SKM-1 treated with dmso at 0.1 percent for 144 hours (cell line): ENCODE measurements at regions not wholly inside any gene's neighbourhood (a gene's known extent, or its start where the extent isn't known, plus 50 kb on each side); places are given as distances from the start of the nearest gene placed in this dataset.
"Not testable (repeated sequence)": the region's sequence is repeated elsewhere in the genome, so short reads cannot be mapped to it uniquely, and the experiment has no call there.

Experiments used
- DNase-seq: peaks from one replicate; lab custom pipeline; 2025; ENCODE audit not compliant: unreplicated experiment; lab: John Stamatoyannopoulos, UW

DNA sequence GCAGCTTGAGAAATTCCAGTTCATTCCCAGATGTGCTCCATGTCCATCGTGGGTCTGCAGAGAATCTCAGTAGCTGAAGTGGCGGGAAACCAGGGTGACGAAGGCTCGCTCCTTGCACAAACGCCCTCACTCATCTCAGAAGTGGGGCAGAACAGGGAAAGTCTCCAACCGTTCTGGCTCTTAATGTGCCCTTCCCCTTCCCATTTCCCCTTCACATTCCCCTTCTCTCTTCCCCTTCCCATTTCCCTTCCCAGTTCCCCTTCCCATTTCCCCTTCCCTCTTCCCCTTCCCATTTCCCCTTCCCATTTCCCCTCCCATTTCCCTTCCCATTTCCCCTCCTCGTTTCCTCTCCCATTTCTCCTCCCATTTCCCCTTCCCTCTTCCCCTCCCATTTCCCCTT lies 108.5 kb downstream of the OLFM1 start:
- not testable (repeated sequence) for DNase-seq

DNA sequence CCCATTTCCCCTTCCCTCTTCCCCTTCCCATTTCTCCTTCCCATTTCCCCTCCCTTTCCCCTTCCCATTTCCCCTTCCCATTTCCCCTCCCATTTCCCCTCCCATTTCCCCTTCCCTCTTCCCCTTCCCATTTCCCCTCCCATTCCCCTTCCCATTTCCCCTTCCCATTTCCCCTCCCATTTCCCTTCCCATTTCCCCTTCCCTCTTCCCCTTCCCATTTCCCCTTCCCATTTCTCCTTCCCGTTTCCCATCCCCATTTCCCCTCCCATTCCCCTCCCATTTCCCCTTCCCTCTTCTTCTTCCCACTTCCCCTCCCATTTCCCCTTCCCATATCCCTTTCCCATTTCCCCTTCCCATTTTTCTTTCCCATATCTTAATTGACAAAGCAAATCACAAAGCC lies 109.0 kb downstream of the OLFM1 start:
- DNase-seq: no peak

DNA sequence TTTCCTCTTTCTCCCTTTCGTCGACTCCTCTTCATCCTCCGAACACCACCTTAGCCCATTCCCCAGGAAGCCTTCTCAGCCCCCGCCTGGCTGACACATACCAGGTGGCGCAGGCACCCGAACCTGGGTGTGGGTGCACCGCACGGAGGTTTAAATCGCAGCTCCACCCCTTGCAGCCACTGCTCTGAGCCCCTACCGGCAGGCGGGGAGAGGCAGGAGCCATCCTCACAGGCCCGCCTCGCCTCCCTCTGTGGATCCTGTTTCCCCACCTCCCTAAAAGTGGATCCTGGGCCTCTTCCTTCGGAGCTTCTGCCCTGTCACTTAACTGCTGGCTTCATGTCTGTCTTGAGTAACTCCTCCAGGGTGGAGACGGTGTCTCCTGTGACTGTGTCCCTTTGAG lies 110.7 kb downstream of the OLFM1 start:
- DNase-seq: no peak

DNA sequence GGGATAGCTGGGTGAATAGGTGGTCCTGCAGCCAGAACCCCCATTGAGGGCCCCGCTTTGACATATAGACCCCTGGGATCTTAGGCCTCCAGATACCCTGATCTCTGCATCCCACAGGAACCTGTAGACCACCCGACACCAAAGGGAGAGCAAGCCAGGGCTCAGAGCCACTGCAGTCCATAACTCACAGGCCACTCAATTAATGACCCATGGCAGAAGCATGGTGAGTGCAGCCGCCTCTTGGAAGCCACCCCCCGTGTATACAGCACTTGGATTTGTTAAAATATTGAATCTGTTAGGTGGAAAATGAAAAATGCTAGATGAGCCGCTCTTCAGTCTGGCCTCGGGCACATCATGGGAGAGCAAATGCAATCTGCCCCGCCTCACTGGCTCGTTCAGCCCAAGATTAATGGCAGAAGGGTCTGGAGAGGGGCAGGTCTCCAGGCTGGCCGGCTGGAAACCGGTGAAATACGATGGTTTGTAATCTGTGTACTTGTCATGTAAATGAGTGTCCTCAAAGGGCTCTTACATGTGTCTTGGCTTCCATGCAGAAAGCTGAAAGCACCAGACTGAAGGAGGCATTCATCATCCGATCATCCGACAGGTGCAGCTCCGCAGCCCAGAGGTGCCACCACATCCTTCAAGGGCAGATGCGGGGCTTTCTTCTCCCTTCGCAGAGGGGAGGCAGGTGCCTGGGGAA lies 111.3 kb downstream of the OLFM1 start:
- no peak for DNase-seq

DNA sequence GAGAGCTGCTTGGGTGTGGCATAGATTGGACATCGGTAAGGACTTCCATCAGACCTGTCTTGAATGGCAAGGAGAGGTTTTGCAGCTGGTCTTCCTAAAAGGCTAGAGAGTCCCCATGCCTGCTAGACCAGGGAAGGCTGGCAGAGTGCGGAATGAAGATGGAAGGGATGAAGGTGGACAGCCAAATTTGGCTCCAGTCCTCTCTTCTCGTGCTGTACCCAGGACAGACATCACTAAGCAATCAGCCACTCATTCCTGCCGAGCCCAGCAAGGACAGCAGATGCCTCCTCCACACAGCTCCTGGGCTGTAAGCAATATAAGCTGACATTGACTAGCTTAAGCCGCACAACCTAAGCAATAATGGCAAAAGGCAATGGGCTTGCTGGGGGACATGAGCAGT lies 112.0 kb downstream of the OLFM1 start:
- DNase-seq: no peak

DNA sequence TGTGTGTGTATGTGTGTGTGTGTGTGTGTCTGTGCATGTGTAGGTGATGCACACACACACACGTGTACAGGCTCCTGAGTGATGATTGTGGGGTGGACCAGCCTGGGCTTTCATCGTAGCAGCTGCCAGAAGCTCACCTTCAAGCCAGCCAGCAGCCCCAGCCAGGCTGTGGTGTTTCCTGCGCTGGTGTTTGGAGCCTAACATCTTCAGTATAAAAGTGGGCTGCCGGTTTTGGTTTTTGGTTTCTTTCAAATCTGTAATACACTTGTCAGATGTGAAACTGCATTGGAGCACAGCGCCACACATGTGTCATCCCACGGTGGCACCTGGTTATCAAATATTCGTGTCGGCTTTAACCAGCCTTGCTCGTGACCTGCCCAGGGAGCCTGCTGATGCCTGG lies 114.2 kb downstream of the OLFM1 start:
- no peak for DNase-seq

DNA sequence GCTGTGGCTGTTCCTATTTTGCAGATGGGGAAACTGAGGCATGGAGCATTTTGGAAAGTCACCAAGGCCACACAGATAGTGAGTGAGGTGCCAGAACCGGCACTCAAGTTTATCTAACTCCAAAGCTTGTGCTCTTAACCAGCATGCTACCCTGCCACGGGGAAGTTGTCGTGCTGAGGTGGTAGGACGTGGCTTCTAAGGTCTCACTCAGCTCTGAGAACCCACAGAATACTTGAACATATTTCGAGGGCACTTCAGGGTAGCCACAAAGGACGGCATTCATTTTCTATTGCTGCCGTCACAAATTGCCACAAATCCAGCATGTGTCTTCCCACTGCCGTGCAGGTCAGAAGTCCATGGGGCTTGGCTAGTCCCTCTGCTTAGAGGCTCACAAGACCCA lies 116.7 kb downstream of the OLFM1 start:
- DNase-seq: no peak

DNA sequence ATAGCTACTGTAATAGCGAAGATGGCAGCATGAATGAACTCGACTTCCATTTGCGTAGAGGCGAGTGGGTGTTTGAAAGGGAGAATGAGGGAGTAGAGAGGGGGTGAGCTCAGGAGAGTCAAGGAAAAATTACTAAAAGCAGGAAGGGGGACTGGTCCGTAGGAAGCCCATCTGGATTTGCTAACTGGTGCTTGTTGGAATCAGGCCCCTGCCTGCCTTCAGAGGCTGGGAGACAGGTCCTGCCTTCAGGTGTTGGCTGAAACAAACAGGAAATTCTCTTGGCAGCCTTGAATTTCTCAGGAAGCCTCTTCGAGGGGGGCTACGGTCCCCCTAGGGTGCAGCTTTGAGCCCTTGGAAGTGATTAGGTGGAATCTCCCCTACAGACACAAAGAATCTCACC lies 121.7 kb downstream of the OLFM1 start:
- no peak for DNase-seq

DNA sequence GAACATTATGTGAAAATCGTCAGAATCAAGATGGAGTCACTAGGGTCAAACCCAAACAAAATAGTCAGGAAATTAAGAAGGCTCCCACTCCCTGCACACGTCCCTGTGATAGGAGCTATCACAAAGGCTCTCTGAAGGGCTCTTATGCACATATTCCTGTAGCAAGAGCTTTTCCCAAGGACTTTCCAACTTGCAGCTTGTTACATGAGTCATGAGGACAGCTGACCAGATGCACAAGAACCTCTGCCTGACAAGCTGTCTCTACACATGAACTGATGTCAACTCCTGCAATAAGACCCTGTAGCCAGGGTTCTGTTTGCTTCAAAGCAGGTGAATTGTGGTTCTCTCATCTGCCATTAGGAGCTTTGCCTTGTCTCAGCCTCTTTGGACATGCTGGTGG lies 122.4 kb downstream of the OLFM1 start:
- DNase-seq: no peak

DNA sequence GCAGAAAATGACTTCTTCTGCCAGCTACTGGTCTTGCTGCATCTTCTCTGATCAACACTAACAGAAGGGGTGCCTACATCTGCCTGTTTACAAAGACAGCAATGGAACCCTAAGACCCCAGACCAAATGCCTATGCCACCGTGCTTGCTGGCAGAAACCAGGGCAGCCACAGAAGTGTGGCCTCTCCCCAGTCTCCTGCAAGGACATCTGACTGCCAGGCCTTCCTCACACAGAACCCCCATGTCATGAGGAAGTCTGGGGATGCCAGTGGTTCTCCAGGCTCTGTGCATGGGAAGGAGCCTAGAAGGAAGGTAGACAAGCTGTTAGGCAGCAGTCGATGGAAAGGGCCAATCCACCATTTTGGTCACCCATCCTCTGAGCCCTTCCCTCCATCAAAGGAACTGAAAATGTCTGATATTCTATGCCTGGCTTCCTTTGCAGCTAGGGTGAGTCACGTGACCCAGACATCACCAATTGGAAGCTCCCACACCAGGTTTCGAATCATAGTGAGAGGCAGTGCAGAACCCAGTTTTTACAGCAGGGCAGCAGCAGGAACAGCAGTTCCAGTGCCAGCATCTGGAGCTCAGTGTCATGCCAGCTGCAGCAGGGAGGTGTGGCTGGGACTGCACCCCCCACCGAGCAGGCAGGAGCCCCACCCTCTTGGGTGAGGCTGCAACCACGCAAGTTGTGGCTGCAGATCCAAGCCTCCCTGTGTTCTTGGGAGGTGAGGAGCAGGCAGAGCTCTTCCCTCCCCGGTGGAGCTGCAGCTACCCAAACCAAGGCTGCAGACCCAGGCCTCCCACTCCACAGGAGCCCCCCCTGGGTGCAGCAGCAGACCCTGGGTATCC lies 123.4 kb downstream of the OLFM1 start:
- DNase-seq: no peak

DNA sequence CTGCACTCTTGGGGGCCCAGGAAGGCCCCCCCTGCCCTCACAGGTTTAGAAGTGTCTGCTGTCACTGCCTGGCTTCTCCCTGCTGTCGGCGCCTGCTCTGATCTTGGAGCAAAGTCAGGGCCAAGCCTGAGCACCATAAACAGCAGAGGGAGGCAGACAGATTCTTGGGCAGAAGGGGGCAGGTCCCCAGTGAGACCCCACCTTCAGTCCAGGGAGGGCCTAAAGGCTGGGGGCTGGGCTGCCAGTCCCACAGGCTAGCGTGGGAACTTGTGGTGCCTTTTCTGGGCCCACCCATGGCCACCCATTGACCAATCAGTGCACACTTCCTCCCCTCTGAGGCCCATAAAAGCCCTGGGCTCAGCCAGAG lies 124.0 kb downstream of the OLFM1 start:
- no peak for DNase-seq

DNA sequence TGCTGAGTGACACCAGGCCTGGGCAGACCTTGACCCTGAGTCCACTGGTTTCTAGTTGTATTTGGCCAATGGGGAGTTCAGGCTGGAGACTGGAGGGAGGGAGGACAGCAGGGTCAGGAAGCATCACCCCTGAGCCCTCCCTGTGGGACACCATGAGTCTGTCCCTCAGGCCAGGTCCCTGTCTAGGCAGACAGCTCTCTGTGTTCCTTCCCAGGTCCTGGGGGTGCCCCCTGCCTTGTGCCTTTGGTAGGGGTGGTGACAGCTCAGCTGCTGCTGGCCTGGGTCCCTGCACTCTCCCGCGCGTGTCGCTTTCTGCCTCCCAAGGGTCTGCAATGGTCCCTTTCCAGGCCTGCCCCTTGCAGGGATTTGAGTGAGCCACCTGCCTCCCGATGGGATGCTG lies 125.5 kb downstream of the OLFM1 start:
- DNase-seq: no peak

DNA sequence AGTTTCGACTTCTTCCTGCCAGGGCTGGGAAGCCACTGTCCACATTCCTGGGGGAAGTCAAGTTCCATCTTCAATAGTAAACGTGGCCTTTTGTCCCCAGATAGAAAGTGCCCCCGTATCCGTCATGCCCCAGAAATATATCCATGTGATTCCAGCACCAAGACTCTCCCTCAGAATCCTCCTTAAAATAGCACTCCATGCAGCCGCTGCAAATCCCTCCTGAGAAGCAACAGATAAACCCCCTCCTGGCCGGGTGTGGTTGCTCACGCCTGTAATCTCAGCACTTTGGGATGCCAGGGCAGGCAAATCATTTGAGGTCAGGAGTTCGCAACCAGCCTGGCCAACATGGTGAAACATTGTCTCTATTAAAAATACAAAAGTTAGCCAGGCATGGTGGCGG lies 126.1 kb downstream of the OLFM1 start:
- no peak for DNase-seq

DNA sequence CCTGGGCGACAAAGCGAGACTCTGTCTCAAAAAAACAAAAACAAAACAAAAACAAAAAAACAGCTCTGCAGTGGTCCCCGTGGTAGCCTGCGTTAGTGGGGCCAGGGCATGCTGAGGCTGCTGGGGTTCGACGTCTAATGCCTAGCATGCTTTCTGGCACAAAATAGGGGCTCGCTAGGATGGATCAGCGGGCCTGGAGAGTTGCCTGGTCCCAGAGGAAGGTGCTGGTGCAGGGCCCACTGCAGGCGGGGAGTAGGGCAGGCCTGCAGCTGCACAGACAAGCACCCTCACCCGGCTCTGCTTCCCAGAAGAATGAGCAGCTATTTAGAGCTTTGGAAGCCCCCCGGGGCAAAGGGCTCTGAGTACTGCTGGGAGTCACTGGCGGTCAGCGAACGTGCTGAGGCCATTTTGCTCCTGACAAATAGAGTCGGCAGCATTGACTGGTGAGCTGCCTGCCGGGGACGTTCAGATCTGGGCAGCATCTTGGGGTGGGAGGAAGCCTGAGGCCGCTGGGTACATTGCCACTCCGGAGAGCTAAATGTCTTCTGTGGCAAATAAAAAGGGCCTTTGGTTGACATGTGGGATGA lies 126.7 kb downstream of the OLFM1 start:
- no peak for DNase-seq

DNA sequence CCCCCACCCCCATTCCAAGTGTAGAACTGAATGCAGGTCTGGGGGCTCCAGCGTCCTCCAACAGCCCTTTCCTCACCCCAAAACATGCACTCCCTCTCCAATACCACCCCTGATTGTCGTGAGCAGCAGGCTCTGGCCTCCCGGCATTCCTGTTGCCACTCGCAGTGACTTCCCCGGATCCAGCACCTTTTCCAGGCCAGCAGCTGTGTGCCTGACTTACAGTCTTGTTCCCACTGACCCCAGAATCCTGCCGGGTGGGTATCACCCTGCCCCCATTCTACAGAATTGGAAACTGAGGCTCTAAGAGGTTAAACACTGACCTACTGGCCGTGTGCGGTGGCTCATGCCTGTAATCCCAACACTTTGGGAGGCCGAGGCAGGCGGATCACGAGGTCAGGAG lies 127.2 kb downstream of the OLFM1 start:
- DNase-seq: no peak

DNA sequence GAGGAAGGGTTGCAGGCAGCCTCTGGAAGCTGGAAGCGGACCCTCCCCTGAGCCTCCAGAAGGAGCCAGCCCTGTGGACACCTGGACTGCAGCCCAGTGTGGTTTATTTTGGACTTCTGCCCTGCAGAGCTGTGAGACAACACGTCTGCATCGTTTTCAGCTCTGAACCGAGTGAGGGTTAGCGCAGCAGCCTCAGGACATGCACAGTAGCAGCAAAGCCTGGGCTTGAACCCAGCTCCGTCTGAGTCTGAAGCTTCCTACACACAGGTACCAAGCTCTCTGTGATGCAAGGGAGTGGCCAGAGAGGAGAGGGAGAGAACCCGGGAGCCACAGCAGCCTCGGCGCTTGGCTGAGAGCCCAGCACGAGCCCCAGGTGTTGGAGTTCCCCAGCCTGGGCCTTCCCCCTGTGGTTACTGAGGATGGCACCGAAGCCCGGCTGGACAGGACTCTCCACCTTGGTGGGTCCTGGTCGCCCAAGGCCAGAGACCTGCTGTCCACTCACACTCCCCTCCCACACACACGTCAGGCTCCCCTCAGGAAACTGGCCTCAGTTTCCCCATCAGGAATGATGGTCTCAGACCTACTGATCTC lies 128.2 kb downstream of the OLFM1 start:
- no peak for DNase-seq

DNA sequence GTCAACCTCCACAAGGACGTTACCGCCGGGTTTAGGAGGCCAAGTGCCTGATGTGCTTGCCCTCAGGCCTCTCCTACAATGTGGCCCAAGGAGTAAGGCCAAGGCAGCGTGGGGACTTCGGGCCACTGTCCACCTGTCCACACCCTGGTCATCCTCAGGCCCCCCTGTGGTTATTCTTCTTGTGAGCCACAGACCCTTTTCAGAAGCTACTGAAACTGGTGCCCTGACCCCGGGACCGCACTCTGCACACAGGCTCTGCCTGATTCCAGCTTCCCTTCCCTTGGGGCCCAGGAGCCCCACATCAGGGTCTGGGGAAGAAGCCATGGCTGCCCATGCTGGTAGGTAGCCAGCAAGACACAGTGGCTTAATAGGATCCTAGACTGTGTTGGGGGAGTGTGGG lies 128.8 kb downstream of the OLFM1 start:
- DNase-seq: no peak

DNA sequence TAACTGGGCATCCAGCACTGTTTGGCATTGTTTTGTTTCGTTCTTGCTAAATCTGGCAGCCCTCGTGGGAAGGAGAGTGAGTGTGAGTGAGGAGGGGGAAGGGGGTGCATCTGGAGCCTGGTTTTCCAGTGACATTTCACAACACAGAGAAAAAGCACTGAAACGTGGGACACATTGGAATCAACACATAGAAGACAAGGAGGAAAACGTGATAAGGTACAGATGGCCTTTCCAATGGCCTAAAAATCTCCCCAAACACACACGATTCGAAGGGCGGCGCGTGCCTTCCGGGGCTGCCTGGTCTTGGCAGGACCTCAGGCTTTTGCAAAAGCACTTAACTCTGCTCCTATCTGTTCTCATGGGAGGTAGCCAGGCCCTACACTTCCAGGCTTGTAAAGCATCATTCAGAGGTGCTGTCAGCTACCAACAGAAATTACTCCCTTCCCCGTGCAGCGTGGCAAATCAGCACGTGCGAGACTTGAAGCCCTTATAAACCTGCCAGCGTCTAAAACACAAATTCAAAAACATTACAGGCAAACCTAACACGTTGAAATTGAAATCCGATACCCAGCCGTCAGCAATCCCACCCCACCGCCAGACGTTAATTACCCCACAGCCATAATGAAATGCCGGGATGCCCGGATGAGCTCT lies 129.4 kb downstream of the OLFM1 start:
- DNase-seq: no peak

DNA sequence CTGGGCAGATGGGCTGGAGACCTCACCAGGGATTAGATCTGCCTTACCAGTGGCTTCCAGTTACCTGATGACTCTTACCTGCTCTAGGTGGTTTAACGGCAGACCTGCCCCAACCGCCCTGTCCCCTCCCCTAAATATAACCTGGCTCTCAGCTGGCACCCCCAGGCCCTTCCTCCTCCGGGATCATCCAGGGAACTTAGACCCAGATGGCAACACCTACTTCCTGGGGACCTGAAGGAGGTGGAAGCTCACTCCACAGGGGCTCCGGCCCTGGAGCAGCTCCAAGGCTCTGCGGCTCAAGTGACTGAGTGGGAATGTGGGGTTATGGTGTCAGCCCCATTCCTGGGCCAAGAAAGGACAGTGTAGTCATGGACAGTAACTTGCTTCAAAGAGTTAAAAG lies 130.4 kb downstream of the OLFM1 start:
- no peak for DNase-seq

DNA sequence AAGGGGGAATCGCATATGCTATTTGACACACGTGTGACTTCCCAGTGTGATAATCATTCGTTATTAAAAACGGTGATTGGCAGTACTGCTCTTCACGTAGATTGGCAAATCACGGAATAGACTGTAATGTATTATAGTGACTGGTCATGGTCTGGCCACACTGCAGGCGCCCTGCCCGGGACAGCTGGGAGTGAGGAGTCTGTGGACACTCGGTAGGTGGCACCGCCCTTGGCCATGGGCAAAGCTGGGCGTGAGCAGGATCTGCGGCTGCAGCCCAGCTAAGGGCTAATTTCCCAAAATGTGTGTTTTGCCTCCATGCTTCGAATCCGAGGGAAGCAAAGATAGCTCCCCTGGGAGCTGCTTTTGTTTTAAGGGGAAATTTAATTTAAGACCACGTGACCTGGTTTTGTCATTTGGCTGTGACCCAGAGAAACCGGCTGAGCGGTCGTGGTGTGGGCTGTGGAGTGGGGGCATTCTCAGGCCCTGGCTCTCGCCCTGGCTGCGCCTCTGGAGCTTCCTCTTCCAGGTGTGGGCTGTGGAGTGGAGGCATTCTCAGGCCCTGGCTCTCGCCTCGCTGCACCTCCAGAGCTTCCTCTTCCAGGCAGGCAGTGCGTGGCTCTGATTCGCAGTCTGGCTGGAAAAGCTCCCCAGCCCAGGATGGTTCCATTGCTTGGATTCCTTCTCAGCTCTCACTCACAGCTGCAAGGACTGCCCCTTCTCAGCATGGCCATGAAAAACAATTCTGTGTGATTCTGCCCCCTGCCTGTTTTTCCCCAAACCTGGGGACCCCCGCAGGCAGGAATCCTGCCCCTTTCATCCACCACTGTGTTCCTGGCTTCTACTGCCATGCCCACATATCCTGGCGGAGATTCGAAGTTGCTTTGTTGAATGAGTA lies 131.1 kb downstream of the OLFM1 start:
- no peak for DNase-seq
